WTC11 (cell line): ENCODE measurements at regions not wholly inside any gene's neighbourhood (a gene's known extent, or its start where the extent isn't known, plus 50 kb on each side); places are given as distances from the start of the nearest gene placed in this dataset.

Source experiments
- ESRRA ChIP-seq: sonication (generic); formaldehyde crosslinking; IDR thresholded peaks from 2 replicates; pipeline ENCODE4 v1.8.1; 2022; ENCODE audit warnings: mild to moderate bottlenecking, missing genetic modification reagents, borderline replicate concordance
- JUN ChIP-seq: sonication (generic); formaldehyde crosslinking; IDR thresholded peaks from 2 replicates; pipeline ENCODE4 v1.8.0; 2023; ENCODE audit warnings: mild to moderate bottlenecking, missing genetic modification reagents
- SOX15 ChIP-seq: fragments of 250-450 bp; sonication (Bioruptor Pico); IDR thresholded peaks from 2 replicates; pipeline ENCODE4 v1.9.0; 2021; ENCODE audit warnings: mild to moderate bottlenecking
- SP1 ChIP-seq: sonication (generic); formaldehyde crosslinking; conservative IDR thresholded peaks from 2 replicates; pipeline ENCODE4 v1.8.1; 2022; ENCODE audit warnings: missing genetic modification reagents
- TP53 ChIP-seq: sonication (generic); formaldehyde crosslinking; IDR thresholded peaks from 2 replicates; pipeline ENCODE4 v1.8.1; 2023; ENCODE audit warnings: mild to moderate bottlenecking, missing genetic modification reagents
- TF ChIP-seq, protein P1 (sequence below): sonication (generic); formaldehyde crosslinking; IDR thresholded peaks from 2 replicates; pipeline ENCODE4 v1.8.1; 2022; ENCODE audit warnings: low read depth, missing genetic modification reagents, borderline replicate concordance
- TF ChIP-seq, protein P2 (sequence below): sonication (generic); formaldehyde crosslinking; IDR thresholded peaks from 2 replicates; pipeline ENCODE4 v1.8.0; 2022; ENCODE audit warnings: mild to moderate bottlenecking, missing genetic modification reagents
- TF ChIP-seq, protein P3 (sequence below): fragments of 200-600 bp; IDR thresholded peaks from 2 replicates; pipeline ENCODE4 v1.8.0; 2022; ENCODE audit warnings: antibody characterized with exemption
- TF ChIP-seq, protein P4 (sequence below): sonication (generic); formaldehyde crosslinking; IDR thresholded peaks from 2 replicates; pipeline ENCODE4 v1.8.1; 2022; ENCODE audit warnings: mild to moderate bottlenecking, moderate library complexity, missing genetic modification reagents
- TF ChIP-seq, protein P5 (sequence below): sonication (generic); formaldehyde crosslinking; conservative IDR thresholded peaks from 2 replicates; pipeline ENCODE4 v1.8.1; 2022; ENCODE audit warnings: mild to moderate bottlenecking, missing genetic modification reagents

DNA sequence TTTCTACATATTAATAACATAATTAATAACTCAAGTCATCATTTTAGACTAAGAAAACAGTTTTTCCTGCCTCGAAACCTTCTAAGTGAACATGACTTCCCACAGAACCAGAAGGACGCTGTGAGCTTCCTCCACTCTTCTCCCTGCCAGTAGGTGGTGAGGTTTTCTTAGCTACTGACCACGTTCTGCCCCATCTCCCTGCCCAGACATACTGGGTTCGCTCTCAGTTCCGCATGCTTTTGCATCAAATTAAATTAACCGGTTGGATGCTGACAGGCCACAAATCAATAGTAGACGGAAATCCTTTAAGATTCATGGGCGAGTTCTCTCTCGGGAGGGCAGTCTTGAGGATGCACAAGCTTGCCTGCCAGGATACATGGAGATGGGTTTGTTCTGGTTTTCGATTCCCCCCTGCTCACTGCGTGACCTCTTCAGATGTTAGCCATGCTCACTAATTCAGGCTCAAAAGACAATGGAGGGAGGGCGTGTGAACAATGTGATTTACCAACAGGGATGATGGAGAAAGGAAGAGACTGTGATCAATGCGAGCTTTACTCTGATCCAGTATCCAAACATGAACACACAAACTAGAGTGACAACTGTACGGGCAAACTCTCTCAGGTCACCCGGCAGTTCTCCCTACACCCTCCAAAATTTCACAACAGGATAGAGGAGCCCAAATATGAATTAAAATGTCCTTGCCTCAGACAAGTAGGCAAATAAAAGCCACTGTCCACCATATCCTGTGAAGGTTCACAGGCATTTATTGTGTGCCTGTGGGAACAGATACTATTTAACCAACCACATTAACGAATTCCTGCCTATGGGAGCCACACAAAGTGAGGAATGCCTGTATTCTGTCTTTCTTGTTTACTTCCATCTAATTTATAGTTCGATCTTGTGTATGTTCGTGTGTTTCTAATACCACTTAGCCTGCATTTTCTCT, 375.7 kb downstream of the EIPR1 start:
- TF ChIP-seq JUN (CRISPR knock-in tag), result no peak
- TF ChIP-seq, protein P1, sequence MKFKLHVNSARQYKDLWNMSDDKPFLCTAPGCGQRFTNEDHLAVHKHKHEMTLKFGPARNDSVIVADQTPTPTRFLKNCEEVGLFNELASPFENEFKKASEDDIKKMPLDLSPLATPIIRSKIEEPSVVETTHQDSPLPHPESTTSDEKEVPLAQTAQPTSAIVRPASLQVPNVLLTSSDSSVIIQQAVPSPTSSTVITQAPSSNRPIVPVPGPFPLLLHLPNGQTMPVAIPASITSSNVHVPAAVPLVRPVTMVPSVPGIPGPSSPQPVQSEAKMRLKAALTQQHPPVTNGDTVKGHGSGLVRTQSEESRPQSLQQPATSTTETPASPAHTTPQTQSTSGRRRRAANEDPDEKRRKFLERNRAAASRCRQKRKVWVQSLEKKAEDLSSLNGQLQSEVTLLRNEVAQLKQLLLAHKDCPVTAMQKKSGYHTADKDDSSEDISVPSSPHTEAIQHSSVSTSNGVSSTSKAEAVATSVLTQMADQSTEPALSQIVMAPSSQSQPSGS (CRISPR knock-in tag), result no peak
- no peak for TF ChIP-seq TP53
- TF ChIP-seq, protein P2, sequence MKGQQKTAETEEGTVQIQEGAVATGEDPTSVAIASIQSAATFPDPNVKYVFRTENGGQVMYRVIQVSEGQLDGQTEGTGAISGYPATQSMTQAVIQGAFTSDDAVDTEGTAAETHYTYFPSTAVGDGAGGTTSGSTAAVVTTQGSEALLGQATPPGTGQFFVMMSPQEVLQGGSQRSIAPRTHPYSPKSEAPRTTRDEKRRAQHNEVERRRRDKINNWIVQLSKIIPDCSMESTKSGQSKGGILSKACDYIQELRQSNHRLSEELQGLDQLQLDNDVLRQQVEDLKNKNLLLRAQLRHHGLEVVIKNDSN, result no peak
- TF ChIP-seq, protein P3, sequence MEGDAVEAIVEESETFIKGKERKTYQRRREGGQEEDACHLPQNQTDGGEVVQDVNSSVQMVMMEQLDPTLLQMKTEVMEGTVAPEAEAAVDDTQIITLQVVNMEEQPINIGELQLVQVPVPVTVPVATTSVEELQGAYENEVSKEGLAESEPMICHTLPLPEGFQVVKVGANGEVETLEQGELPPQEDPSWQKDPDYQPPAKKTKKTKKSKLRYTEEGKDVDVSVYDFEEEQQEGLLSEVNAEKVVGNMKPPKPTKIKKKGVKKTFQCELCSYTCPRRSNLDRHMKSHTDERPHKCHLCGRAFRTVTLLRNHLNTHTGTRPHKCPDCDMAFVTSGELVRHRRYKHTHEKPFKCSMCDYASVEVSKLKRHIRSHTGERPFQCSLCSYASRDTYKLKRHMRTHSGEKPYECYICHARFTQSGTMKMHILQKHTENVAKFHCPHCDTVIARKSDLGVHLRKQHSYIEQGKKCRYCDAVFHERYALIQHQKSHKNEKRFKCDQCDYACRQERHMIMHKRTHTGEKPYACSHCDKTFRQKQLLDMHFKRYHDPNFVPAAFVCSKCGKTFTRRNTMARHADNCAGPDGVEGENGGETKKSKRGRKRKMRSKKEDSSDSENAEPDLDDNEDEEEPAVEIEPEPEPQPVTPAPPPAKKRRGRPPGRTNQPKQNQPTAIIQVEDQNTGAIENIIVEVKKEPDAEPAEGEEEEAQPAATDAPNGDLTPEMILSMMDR, result no peak
- no peak for TF ChIP-seq SOX15 (CRISPR knock-in tag)
- TF ChIP-seq, protein P4, sequence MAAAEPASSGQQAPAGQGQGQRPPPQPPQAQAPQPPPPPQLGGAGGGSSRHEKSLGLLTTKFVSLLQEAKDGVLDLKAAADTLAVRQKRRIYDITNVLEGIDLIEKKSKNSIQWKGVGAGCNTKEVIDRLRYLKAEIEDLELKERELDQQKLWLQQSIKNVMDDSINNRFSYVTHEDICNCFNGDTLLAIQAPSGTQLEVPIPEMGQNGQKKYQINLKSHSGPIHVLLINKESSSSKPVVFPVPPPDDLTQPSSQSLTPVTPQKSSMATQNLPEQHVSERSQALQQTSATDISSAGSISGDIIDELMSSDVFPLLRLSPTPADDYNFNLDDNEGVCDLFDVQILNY (CRISPR knock-in tag), result no peak
- no peak for TF ChIP-seq SP1 (CRISPR knock-in tag)
- TF ChIP-seq ESRRA (CRISPR knock-in tag), result no peak
- TF ChIP-seq, protein P5, sequence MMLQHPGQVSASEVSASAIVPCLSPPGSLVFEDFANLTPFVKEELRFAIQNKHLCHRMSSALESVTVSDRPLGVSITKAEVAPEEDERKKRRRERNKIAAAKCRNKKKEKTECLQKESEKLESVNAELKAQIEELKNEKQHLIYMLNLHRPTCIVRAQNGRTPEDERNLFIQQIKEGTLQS, result no peak
